ENCODE measurements at regions not wholly inside any gene's neighbourhood (a gene's known extent, or its start where the extent isn't known, plus 50 kb on each side); places are given as distances from the start of the nearest gene placed in this dataset.

GRCh38 chr11:29578806-29579205 lies 438.0 kb downstream of the KCNA4 start:
- in situ Hi-C loops (cut with HindIII; ENCODE audit: low pct_unique_long_range_greater_than_20kb, low sequenced_read_pairs), result no loop called here
- no TSS peak for BruUV-seq (replicated peaks)
- DNase-seq (ENCODE audit: low read depth, low spot score) (no peak), ATAC-seq (no peak)
- no peaks in the 10 kb centered on the region for H3K36me3 ChIP-seq (ENCODE audit: control insufficient read depth, insufficient read depth, low read length)
- no peak overlapping the region for H3K4me3 ChIP-seq (ENCODE audit: low read depth in 2 of 2, low read length in 2 of 2)
- intact Hi-C loops (cut with micrococcal nuclease; ENCODE audit: unreplicated experiment), result no loop called here
- POLR2A ChIA-PET, result no interaction called here
- no peak overlapping the region for H3K27ac ChIP-seq (ENCODE audit: low read length)
- TF ChIP-seq, protein P1, sequence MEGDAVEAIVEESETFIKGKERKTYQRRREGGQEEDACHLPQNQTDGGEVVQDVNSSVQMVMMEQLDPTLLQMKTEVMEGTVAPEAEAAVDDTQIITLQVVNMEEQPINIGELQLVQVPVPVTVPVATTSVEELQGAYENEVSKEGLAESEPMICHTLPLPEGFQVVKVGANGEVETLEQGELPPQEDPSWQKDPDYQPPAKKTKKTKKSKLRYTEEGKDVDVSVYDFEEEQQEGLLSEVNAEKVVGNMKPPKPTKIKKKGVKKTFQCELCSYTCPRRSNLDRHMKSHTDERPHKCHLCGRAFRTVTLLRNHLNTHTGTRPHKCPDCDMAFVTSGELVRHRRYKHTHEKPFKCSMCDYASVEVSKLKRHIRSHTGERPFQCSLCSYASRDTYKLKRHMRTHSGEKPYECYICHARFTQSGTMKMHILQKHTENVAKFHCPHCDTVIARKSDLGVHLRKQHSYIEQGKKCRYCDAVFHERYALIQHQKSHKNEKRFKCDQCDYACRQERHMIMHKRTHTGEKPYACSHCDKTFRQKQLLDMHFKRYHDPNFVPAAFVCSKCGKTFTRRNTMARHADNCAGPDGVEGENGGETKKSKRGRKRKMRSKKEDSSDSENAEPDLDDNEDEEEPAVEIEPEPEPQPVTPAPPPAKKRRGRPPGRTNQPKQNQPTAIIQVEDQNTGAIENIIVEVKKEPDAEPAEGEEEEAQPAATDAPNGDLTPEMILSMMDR (IDR thresholded peaks at IDR 0.05), result no peak
- CTCF ChIA-PET, result no interaction called here
- H3K9me3 ChIP-seq (ENCODE audit: control insufficient read depth, insufficient read depth, low read depth, low read length), result no peaks in the 10 kb centered on the region
- H3K4me1 ChIP-seq (ENCODE audit: control insufficient read depth, insufficient read depth, low read length), result no peaks in the 10 kb centered on the region
- no peaks in the 10 kb centered on the region for H3K27me3 ChIP-seq (ENCODE audit: control insufficient read depth, insufficient read depth, low read length)

DNA sequence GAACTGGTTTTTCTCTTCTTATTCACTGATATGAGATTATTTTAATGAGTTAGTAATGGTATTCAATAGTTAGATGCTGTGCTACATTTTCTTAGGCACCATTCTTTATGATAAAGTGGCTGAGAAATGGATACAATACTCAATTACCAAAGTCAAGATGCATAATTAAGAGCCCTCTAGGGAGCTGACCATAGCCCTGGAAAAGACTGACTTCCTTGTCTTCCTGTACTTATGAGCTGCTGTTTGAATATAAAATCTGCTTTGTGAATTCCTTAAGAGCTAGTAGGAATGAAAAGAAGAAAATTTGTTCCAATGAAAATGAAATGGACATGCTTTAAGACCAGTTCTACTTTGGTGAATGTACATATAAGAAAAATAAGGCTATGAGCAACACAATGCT lies 452.3 kb downstream of the KCNA4 start:
- CTCF ChIA-PET, result no interaction called here

More for the DNA sequence above, 452.3 kb downstream of the KCNA4 start:
- TF ChIP-seq, protein P2, sequence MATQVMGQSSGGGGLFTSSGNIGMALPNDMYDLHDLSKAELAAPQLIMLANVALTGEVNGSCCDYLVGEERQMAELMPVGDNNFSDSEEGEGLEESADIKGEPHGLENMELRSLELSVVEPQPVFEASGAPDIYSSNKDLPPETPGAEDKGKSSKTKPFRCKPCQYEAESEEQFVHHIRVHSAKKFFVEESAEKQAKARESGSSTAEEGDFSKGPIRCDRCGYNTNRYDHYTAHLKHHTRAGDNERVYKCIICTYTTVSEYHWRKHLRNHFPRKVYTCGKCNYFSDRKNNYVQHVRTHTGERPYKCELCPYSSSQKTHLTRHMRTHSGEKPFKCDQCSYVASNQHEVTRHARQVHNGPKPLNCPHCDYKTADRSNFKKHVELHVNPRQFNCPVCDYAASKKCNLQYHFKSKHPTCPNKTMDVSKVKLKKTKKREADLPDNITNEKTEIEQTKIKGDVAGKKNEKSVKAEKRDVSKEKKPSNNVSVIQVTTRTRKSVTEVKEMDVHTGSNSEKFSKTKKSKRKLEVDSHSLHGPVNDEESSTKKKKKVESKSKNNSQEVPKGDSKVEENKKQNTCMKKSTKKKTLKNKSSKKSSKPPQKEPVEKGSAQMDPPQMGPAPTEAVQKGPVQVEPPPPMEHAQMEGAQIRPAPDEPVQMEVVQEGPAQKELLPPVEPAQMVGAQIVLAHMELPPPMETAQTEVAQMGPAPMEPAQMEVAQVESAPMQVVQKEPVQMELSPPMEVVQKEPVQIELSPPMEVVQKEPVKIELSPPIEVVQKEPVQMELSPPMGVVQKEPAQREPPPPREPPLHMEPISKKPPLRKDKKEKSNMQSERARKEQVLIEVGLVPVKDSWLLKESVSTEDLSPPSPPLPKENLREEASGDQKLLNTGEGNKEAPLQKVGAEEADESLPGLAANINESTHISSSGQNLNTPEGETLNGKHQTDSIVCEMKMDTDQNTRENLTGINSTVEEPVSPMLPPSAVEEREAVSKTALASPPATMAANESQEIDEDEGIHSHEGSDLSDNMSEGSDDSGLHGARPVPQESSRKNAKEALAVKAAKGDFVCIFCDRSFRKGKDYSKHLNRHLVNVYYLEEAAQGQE (IDR thresholded peaks at IDR 0.05; ENCODE audit: insufficient read depth in 1 of 2, low read depth in 2 of 2, low read length in 1 of 2), result no peak
- TF ChIP-seq, protein P1 (IDR thresholded peaks at IDR 0.05), result no peak
- no peak for TF ChIP-seq POLR2AphosphoS5 (IDR thresholded peaks at IDR 0.05; ENCODE audit: low read depth, low read length)
- TF ChIP-seq SIN3A (IDR thresholded peaks at IDR 0.05; ENCODE audit: borderline replicate concordance, insufficient read depth, low read depth, low read length), result no peak
- no peak for TF ChIP-seq TCF7L2 (IDR thresholded peaks at IDR 0.05; ENCODE audit: low read depth, low read length)
- no peaks in the 10 kb centered on the region for H3K9me3 ChIP-seq (ENCODE audit: control insufficient read depth, insufficient read depth, low read depth, low read length)
- POLR2A ChIA-PET, result no interaction called here
- intact Hi-C loops (cut with micrococcal nuclease; ENCODE audit: unreplicated experiment), result no loop called here
- no TSS peak for BruUV-seq (replicated peaks)
- ATAC-seq (no peak), DNase-seq (ENCODE audit: low read depth, low spot score) (no peak)
- no peaks in the 10 kb centered on the region for H3K4me1 ChIP-seq (ENCODE audit: control insufficient read depth, insufficient read depth, low read length)
- no peak overlapping the region for H3K4me3 ChIP-seq (ENCODE audit: low read depth in 2 of 2, low read length in 2 of 2)
- in situ Hi-C loops (cut with HindIII; ENCODE audit: low pct_unique_long_range_greater_than_20kb, low sequenced_read_pairs), result no loop called here
- H3K36me3 ChIP-seq (ENCODE audit: control insufficient read depth, insufficient read depth, low read length), result no peaks in the 10 kb centered on the region
- no peak overlapping the region for H3K27ac ChIP-seq (ENCODE audit: low read length)
- H3K27me3 ChIP-seq (ENCODE audit: control insufficient read depth, insufficient read depth, low read length), result no peaks in the 10 kb centered on the region
